NCI-H2081 treated with DMSO at 0.1 percent for 48 hours (cell line): ENCODE measurements at regions not wholly inside any gene's neighbourhood (a gene's known extent, or its start where the extent isn't known, plus 50 kb on each side); places are given as distances from the start of the nearest gene placed in this dataset.

Experiments used
- DNase-seq: peaks from one replicate; lab custom pipeline; 2025; lab: John Stamatoyannopoulos, UW

- DNase-seq: peak; percentile 21
Observed at GRCh38 chr6:8530785-8531435, 95.6 kb upstream of the SLC35B3 start.

GRCh38 chr6:8529250-8529649 lies 93.9 kb upstream of the SLC35B3 start:
- no peak for DNase-seq

GRCh38 chr6:8527818-8528217 lies 92.5 kb upstream of the SLC35B3 start:
- no peak for DNase-seq

- no peak for DNase-seq
Observed at GRCh38 chr6:8526624-8527023, 91.3 kb upstream of the SLC35B3 start.

GRCh38 chr6:8525370-8525769 lies 90.0 kb upstream of the SLC35B3 start:
- DNase-seq: no peak

- no peak for DNase-seq
Observed at GRCh38 chr6:8513174-8513573, 77.8 kb upstream of the SLC35B3 start.

GRCh38 chr6:8507286-8507685 lies 71.9 kb upstream of the SLC35B3 start:
- no peak for DNase-seq

GRCh38 chr6:8506126-8506525 lies 70.8 kb upstream of the SLC35B3 start:
- no peak for DNase-seq

GRCh38 chr6:8499540-8499939 lies 64.2 kb upstream of the SLC35B3 start:
- no peak for DNase-seq

- DNase-seq: no peak
Observed at GRCh38 chr6:8494730-8495129, 59.4 kb upstream of the SLC35B3 start.

GRCh38 chr6:8492536-8493133 lies 57.3 kb upstream of the SLC35B3 start:
- no peak for DNase-seq
